ENCODE measurements at regions not wholly inside any gene's neighbourhood (a gene's known extent, or its start where the extent isn't known, plus 50 kb on each side); places are given as distances from the start of the nearest gene placed in this dataset.

- intact Hi-C loops (cut with DNase I) = no loop called here
- DNase-seq (ENCODE audit: low spot score) = no peak
Measured at GRCh38 chr2:21643180-21643579, 519.4 kb downstream of the TDRD15 start.

- DNase-seq (ENCODE audit: low spot score) = no peak
- intact Hi-C loops (cut with DNase I) = no loop called here
Measured at GRCh38 chr2:21644266-21644665, 520.5 kb downstream of the TDRD15 start.

- no peak for DNase-seq (ENCODE audit: low spot score)
- intact Hi-C loops (cut with DNase I) = no loop called here
Measured at GRCh38 chr2:21646345-21646744, 522.6 kb downstream of the TDRD15 start.

GRCh38 chr2:21650569-21650968 lies 526.8 kb downstream of the TDRD15 start:
- intact Hi-C loops (cut with DNase I) = no loop called here
- no peak for DNase-seq (ENCODE audit: low spot score)

- intact Hi-C loops (cut with DNase I) = no loop called here
- no peak for DNase-seq (ENCODE audit: low spot score)
Measured at GRCh38 chr2:21655136-21655535, 531.4 kb downstream of the TDRD15 start.

GRCh38 chr2:21656330-21657075 lies 532.7 kb downstream of the TDRD15 start:
- DNase-seq (ENCODE audit: low spot score) = no peak
- intact Hi-C loops (cut with DNase I) = no loop called here

GRCh38 chr2:21657445-21657844 lies 533.7 kb downstream of the TDRD15 start:
- intact Hi-C loops (cut with DNase I) = no loop called here
- no peak for DNase-seq (ENCODE audit: low spot score)

- intact Hi-C loops (cut with DNase I) = no loop called here
- DNase-seq (ENCODE audit: low spot score) = no peak
Measured at GRCh38 chr2:21658269-21658668, 534.5 kb downstream of the TDRD15 start.

- no peak for DNase-seq (ENCODE audit: low spot score)
- intact Hi-C loops (cut with DNase I) = no loop called here
Measured at GRCh38 chr2:21658907-21659477, 535.2 kb downstream of the TDRD15 start.

GRCh38 chr2:21664083-21664482 lies 540.3 kb downstream of the TDRD15 start:
- intact Hi-C loops (cut with DNase I) = no loop called here
- DNase-seq (ENCODE audit: low spot score) = no peak

GRCh38 chr2:21667638-21668037 lies 543.9 kb downstream of the TDRD15 start:
- intact Hi-C loops (cut with DNase I) = no loop called here
- no peak for DNase-seq (ENCODE audit: low spot score)

GRCh38 chr2:21668078-21668710 lies 544.4 kb downstream of the TDRD15 start:
- no peak for DNase-seq (ENCODE audit: low spot score)

GRCh38 chr2:21676041-21676440 lies 552.3 kb downstream of the TDRD15 start:
- no peak for DNase-seq (ENCODE audit: low spot score)
- intact Hi-C loops (cut with DNase I) = no loop called here

More at GRCh38 chr2:21668078-21668710, 544.4 kb downstream of the TDRD15 start:
- intact Hi-C loops (cut with DNase I) = no loop called here

GRCh38 chr2:21676676-21677075 lies 552.9 kb downstream of the TDRD15 start:
- intact Hi-C loops (cut with DNase I) = no loop called here

GRCh38 chr2:21683838-21684237 lies 560.1 kb downstream of the TDRD15 start:
- DNase-seq (ENCODE audit: low spot score) = no peak
- intact Hi-C loops (cut with DNase I) = no loop called here

More at GRCh38 chr2:21676676-21677075, 552.9 kb downstream of the TDRD15 start:
- no peak for DNase-seq (ENCODE audit: low spot score)

- intact Hi-C loops (cut with DNase I) = no loop called here
- no peak for DNase-seq (ENCODE audit: low spot score)
Measured at GRCh38 chr2:21687589-21687988, 563.8 kb downstream of the TDRD15 start.

- intact Hi-C loops (cut with DNase I) = no loop called here
- no peak for DNase-seq (ENCODE audit: low spot score)
Measured at GRCh38 chr2:21690005-21690404, 566.2 kb downstream of the TDRD15 start.

GRCh38 chr2:21693081-21693480 lies 569.3 kb downstream of the TDRD15 start:
- intact Hi-C loops (cut with DNase I) = no loop called here
- no peak for DNase-seq (ENCODE audit: low spot score)

- intact Hi-C loops (cut with DNase I) = no loop called here
- no peak for DNase-seq (ENCODE audit: low spot score)
Measured at GRCh38 chr2:21694079-21694878, 570.5 kb downstream of the TDRD15 start.

- intact Hi-C loops (cut with DNase I) = no loop called here
- DNase-seq (ENCODE audit: low spot score) = no peak
Measured at GRCh38 chr2:21696900-21697299, 573.1 kb downstream of the TDRD15 start.
